ENCODE measurements at regions not wholly inside any gene's neighbourhood (a gene's known extent, or its start where the extent isn't known, plus 50 kb on each side); places are given as distances from the start of the nearest gene placed in this dataset.

GRCh38 chr20:56897958-56898349 is 268.8 kb downstream of the TFAP2C start:
- Mint-ChIP-seq H3K4me1 (peaks cover 4% of the 10 kb centered on the region), H3K27me3 (ENCODE audit: low read depth) (peaks cover 58% of the 10 kb centered on the region), H3K4me3 (no peak overlapping the region), H3K27ac (ENCODE audit: unreplicated experiment) (no peak overlapping the region), H3K9me3 (no peaks in the 10 kb centered on the region), H3K36me3 (ENCODE audit: low read depth) (no peaks in the 10 kb centered on the region)
- DNase-seq (ENCODE audit: low read depth, low spot score): no peak
- no peak for TF ChIP-seq CTCF (conservative IDR thresholded peaks at IDR 0.05)

DNA sequence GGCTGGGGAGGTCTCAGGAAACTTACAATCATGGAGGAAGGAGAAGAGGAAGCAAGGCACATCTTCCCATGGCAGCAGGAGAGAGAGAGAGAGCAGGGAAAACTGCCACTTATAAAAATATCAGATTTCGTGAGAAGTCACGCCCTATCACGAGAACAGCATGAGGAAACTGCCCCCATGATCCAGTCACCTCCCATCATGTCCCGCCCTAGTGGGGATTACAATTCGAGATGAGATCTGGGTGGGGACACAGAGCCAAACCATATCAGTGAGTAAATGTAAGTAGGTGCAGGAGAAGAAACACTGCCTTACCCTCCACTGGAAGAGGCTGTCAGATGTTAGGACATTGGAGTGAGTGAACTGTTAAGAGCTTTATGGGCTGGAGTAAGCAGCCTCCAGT is 270.4 kb downstream of the TFAP2C start:
- H3K27ac Mint-ChIP-seq (ENCODE audit: unreplicated experiment): no peak overlapping the region
- H3K9me3 Mint-ChIP-seq: no peaks in the 10 kb centered on the region
- H3K4me1 Mint-ChIP-seq: no peaks in the 10 kb centered on the region
- no peak overlapping the region for H3K4me3 Mint-ChIP-seq
- TF ChIP-seq CTCF (conservative IDR thresholded peaks at IDR 0.05): no peak
- no peaks in the 10 kb centered on the region for H3K36me3 Mint-ChIP-seq (ENCODE audit: low read depth)
- DNase-seq (ENCODE audit: low read depth, low spot score): no peak
- H3K27me3 Mint-ChIP-seq (ENCODE audit: low read depth): peaks cover 58% of the 10 kb centered on the region

DNA sequence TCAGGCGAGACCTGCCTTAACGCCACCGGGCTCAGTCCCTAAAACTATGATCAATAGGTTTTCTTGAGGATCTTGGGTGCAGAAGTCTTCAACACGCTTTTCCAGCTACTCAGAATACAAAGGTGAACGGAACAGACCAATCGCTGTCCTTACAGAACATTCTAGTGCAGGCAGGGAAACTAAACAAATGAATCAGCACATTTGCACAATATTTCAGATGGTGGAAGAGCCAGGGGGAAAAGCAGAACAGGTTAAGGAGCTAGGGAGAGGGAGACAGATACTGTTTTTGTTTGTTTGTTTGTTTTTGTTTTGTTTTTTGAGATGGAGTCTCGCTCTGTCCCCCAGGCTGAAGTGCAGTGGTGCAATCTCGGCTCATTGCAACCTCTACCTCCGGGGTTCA is 271.1 kb downstream of the TFAP2C start:
- Mint-ChIP-seq H3K27ac (ENCODE audit: unreplicated experiment) (no peak overlapping the region), H3K4me3 (no peak overlapping the region), H3K36me3 (ENCODE audit: low read depth) (no peaks in the 10 kb centered on the region), H3K4me1 (no peaks in the 10 kb centered on the region), H3K9me3 (no peaks in the 10 kb centered on the region), H3K27me3 (ENCODE audit: low read depth) (peaks cover 58% of the 10 kb centered on the region)
- TF ChIP-seq CTCF (conservative IDR thresholded peaks at IDR 0.05): no peak
- DNase-seq (ENCODE audit: low read depth, low spot score): no peak

GRCh38 chr20:56903421-56903820 is 274.3 kb downstream of the TFAP2C start:
- Mint-ChIP-seq H3K4me3 (no peak overlapping the region), H3K27ac (ENCODE audit: unreplicated experiment) (no peak overlapping the region), H3K36me3 (ENCODE audit: low read depth) (no peaks in the 10 kb centered on the region), H3K27me3 (ENCODE audit: low read depth) (peaks cover 39% of the 10 kb centered on the region), H3K4me1 (no peaks in the 10 kb centered on the region), H3K9me3 (no peaks in the 10 kb centered on the region)
- no peak for DNase-seq (ENCODE audit: low read depth, low spot score)
- TF ChIP-seq CTCF (conservative IDR thresholded peaks at IDR 0.05): no peak

GRCh38 chr20:56903858-56904257 is 274.8 kb downstream of the TFAP2C start:
- TF ChIP-seq CTCF (conservative IDR thresholded peaks at IDR 0.05): no peak
- Mint-ChIP-seq H3K27ac (ENCODE audit: unreplicated experiment) (no peak overlapping the region), H3K4me3 (no peak overlapping the region), H3K4me1 (no peaks in the 10 kb centered on the region), H3K27me3 (ENCODE audit: low read depth) (peaks cover 38% of the 10 kb centered on the region), H3K9me3 (no peaks in the 10 kb centered on the region), H3K36me3 (ENCODE audit: low read depth) (no peaks in the 10 kb centered on the region)
- no peak for DNase-seq (ENCODE audit: low read depth, low spot score)
